ENCODE measurements at regions not wholly inside any gene's neighbourhood (a gene's known extent, or its start where the extent isn't known, plus 50 kb on each side); places are given as distances from the start of the nearest gene placed in this dataset.
"Not testable (repeated sequence)": the region's sequence is repeated elsewhere in the genome, so short reads cannot be mapped to it uniquely, and the experiment has no call there.

DNA sequence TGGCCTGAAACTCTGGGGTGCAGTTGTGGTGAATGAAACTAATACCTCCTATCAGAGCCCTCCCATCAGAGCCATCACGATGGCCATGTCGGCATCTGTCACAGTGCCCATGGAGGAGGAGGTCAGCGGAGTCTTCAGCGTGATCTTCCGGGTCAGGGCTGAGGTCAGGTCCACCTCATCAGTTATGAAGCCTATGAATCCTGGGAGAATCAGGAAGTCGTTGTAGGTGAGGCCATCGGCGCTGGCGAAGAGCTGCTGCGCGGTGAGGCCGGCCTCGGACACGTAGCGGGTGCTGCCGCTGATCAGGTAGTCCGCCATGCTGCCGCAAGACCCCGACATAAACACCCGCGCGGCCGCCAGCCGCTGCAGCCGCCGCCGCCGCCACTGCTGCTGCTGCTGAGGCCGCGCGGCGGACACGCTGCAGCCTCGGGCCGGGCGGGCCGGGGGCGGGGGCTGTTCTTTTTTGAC lies 376.7 kb upstream of the MAOA start:
- ChIA-PET CTCF (no interaction called here), POLR2A (ENCODE audit: unreplicated experiment) (no interaction called here)
- intact Hi-C loops (cut with micrococcal nuclease; ENCODE audit: unreplicated experiment) = no loop called here
- no peaks in the 10 kb centered on the region for H3K27me3 ChIP-seq (ENCODE audit: insufficient read depth, low read depth)
- no peak overlapping the region for H3K27ac ChIP-seq
- no peaks in the 10 kb centered on the region for H3K36me3 ChIP-seq (ENCODE audit: low read depth)
- H2AFZ ChIP-seq = no peak overlapping the region
- H3K4me1 ChIP-seq (replicated peaks; ENCODE audit: insufficient read depth) = no peaks in the 10 kb centered on the region
- no TSS peak for BruUV-seq (replicated peaks)
- no peaks in the 10 kb centered on the region for H3F3A ChIP-seq (ENCODE audit: insufficient read depth, low read depth)
- H3K4me2 ChIP-seq = no peak overlapping the region
- DNase-seq = no peak
- H3K9me2 ChIP-seq (ENCODE audit: insufficient read depth) = no peaks in the 10 kb centered on the region
- H3K79me2 ChIP-seq (ENCODE audit: low read depth) = no peaks in the 10 kb centered on the region
- no peaks in the 10 kb centered on the region for H3K9me3 ChIP-seq (ENCODE audit: insufficient read depth, low read depth)
- H3K4me3 ChIP-seq = no peak overlapping the region
- no peak for TF ChIP-seq EZH2 (IDR thresholded peaks at IDR 0.05; ENCODE audit: low read depth)
- TF ChIP-seq, protein P1, sequence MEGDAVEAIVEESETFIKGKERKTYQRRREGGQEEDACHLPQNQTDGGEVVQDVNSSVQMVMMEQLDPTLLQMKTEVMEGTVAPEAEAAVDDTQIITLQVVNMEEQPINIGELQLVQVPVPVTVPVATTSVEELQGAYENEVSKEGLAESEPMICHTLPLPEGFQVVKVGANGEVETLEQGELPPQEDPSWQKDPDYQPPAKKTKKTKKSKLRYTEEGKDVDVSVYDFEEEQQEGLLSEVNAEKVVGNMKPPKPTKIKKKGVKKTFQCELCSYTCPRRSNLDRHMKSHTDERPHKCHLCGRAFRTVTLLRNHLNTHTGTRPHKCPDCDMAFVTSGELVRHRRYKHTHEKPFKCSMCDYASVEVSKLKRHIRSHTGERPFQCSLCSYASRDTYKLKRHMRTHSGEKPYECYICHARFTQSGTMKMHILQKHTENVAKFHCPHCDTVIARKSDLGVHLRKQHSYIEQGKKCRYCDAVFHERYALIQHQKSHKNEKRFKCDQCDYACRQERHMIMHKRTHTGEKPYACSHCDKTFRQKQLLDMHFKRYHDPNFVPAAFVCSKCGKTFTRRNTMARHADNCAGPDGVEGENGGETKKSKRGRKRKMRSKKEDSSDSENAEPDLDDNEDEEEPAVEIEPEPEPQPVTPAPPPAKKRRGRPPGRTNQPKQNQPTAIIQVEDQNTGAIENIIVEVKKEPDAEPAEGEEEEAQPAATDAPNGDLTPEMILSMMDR (conservative IDR thresholded peaks at IDR 0.05) = no peak
- H4K20me1 ChIP-seq (ENCODE audit: insufficient read depth) = no peaks in the 10 kb centered on the region

DNA sequence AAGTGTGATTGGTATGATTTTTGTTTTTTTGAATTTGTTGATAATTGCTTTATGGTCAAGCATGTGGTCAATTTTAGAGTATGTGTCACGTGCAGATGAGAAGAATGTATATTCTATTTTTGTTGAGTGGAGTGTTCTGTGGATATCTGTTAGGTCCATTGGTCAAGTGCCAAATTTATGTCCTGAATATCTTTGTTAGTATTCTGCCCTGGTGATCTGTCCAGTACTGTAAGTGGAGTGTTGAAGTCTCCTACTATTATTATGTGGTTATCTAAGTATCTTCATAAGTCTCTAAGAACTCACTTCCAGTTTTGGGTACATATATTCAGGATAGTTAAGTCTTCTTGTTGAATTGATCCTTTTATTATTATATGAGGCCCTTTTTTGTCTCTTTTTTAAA lies 372.9 kb upstream of the MAOA start:
- H4K20me1 ChIP-seq (ENCODE audit: insufficient read depth) = no peaks in the 10 kb centered on the region
- no peak overlapping the region for H3K4me3 ChIP-seq
- no peaks in the 10 kb centered on the region for H3K9me2 ChIP-seq (ENCODE audit: insufficient read depth)
- H3K27me3 ChIP-seq (ENCODE audit: insufficient read depth, low read depth) = no peaks in the 10 kb centered on the region
- no peaks in the 10 kb centered on the region for H3F3A ChIP-seq (ENCODE audit: insufficient read depth, low read depth)
- no peaks in the 10 kb centered on the region for H3K36me3 ChIP-seq (ENCODE audit: low read depth)
- H3K79me2 ChIP-seq (ENCODE audit: low read depth) = no peaks in the 10 kb centered on the region
- no peak overlapping the region for H2AFZ ChIP-seq
- TF ChIP-seq EZH2 (IDR thresholded peaks at IDR 0.05; ENCODE audit: low read depth) = no peak
- TF ChIP-seq, protein P1 (conservative IDR thresholded peaks at IDR 0.05) = no peak
- CTCF ChIA-PET = no interaction called here
- H3K9me3 ChIP-seq (ENCODE audit: insufficient read depth, low read depth) = no peaks in the 10 kb centered on the region
- no peak for DNase-seq
- intact Hi-C loops (cut with micrococcal nuclease; ENCODE audit: unreplicated experiment) = no loop called here
- BruUV-seq (replicated peaks) = no TSS peak
- POLR2A ChIA-PET (ENCODE audit: unreplicated experiment) = no interaction called here
- H3K4me1 ChIP-seq (replicated peaks; ENCODE audit: insufficient read depth) = no peaks in the 10 kb centered on the region
- no peak overlapping the region for H3K27ac ChIP-seq
- no peak overlapping the region for H3K4me2 ChIP-seq

DNA sequence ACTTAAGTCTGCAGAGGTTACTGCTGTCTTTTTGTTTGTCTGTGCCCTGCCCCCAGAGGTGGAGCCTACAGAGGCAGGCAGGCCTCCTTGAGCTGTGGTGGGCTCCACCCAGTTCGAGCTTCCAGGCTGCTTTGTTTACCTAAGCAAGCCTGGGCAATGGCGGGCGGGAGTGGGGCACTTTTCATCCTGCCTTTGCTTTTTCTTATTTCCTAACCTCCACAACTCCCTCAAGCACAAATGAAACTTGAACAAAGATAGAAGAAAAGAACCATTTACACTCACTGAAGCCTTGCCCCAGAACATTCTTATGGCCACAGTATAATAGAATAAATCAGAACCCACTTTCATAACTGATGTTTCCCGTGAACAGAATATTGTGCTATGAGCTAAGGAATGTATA lies 344.5 kb upstream of the MAOA start:
- H3K4me3 ChIP-seq, CTCF ChIA-PET: not testable (repeated sequence)

DNA sequence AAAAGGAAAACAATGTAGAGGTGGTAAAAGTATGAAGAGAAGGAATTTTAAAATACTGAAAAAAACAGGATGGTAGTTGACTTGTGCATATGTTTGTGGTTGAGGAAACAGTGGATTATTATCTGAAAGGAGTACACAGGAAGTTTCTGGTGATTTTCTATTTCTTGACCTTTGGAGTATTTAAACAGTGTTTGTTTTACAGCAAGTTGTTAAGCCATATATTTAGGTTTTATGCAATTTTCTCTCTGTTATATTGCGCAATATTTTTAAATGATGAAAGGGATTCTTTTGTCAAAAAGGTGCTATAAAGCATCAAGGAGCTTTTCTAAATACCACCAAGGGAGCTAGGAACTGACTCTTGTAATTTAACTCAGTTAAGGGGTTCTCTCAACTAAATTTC lies 343.1 kb upstream of the MAOA start:
- BruUV-seq (replicated peaks) = no TSS peak
- Histone ChIP-seq H2AFZ (no peak overlapping the region), H3K27me3 (ENCODE audit: insufficient read depth, low read depth) (no peaks in the 10 kb centered on the region), H3K9me2 (ENCODE audit: insufficient read depth) (no peaks in the 10 kb centered on the region), H3F3A (ENCODE audit: insufficient read depth, low read depth) (no peaks in the 10 kb centered on the region), H3K79me2 (ENCODE audit: low read depth) (no peaks in the 10 kb centered on the region), H3K4me2 (no peak overlapping the region), H3K36me3 (ENCODE audit: low read depth) (no peaks in the 10 kb centered on the region), H3K4me1 (replicated peaks; ENCODE audit: insufficient read depth) (no peaks in the 10 kb centered on the region), H3K27ac (no peak overlapping the region), H4K20me1 (ENCODE audit: insufficient read depth) (no peaks in the 10 kb centered on the region), H3K9me3 (ENCODE audit: insufficient read depth, low read depth) (no peaks in the 10 kb centered on the region), H3K4me3 (no peak overlapping the region)
- DNase-seq = no peak
- TF ChIP-seq, protein P1 (conservative IDR thresholded peaks at IDR 0.05) = no peak
- TF ChIP-seq EZH2 (IDR thresholded peaks at IDR 0.05; ENCODE audit: low read depth) = no peak
- intact Hi-C loops (cut with micrococcal nuclease; ENCODE audit: unreplicated experiment) = no loop called here
- POLR2A ChIA-PET (ENCODE audit: unreplicated experiment) = no interaction called here
- CTCF ChIA-PET = no interaction called here

More for the DNA sequence above, 344.5 kb upstream of the MAOA start:
- H3K27ac ChIP-seq; H3K36me3 ChIP-seq (ENCODE audit: low read depth); H3K9me2 ChIP-seq (ENCODE audit: insufficient read depth); H2AFZ ChIP-seq; H3F3A ChIP-seq (ENCODE audit: insufficient read depth, low read depth); POLR2A ChIA-PET (ENCODE audit: unreplicated experiment); H3K27me3 ChIP-seq (ENCODE audit: insufficient read depth, low read depth); H3K79me2 ChIP-seq (ENCODE audit: low read depth); H3K4me2 ChIP-seq; H3K9me3 ChIP-seq (ENCODE audit: insufficient read depth, low read depth); H4K20me1 ChIP-seq (ENCODE audit: insufficient read depth); DNase-seq; BruUV-seq (replicated peaks); intact Hi-C loops (cut with micrococcal nuclease; ENCODE audit: unreplicated experiment); H3K4me1 ChIP-seq (replicated peaks; ENCODE audit: insufficient read depth): not testable (repeated sequence)
